Pancreas (tissue), 10 donors: ENCODE measurements at regions not wholly inside any gene's neighbourhood (a gene's known extent, or its start where the extent isn't known, plus 50 kb on each side); places are given as distances from the start of the nearest gene placed in this dataset.

Experiments
- ATAC-seq, 4 donors: fragments of 200-7000 bp; cut with Tn5 transposase; one replicate each; pipeline versions ENCODE4 v1.8.0 to v1.9.1; 2020; ENCODE audit warnings: mild to moderate bottlenecking in 4 of 4, moderate library complexity in 4 of 4
- DNase-seq, 6 donors: peaks; one replicate each; pipeline ENCODE4 v3.0.0-alpha.2; 2020
- FAIRE-seq: peaks from 2 replicates; lab custom pipeline; 2012; peaks lifted over from hg19 to GRCh38; lab: Jason Lieb, UNC
- H3K27ac ChIP-seq, 4 donors: fragments of 200-600 bp; sonication (generic); 1 replicate in 3 of 4; 2 replicates in 1 of 4; pipeline versions ENCODE4 v1.5.0 to v1.8.0; 2020
- H3K27me3 ChIP-seq, 4 donors: fragments of 200-600 bp; one replicate each; pipeline ENCODE4 v1.8.0; 2021
- H3K36me3 ChIP-seq, 3 donors: fragments of 200-600 bp; sonication (generic) in 1 of 3; one replicate each; pipeline versions ENCODE4 v1.5.0 to v1.8.0; 2020 to 2021
- H3K4me1 ChIP-seq, 3 donors: fragments of 200-600 bp; one replicate each; pipeline ENCODE4 v1.8.0; 2021
- H3K4me3 ChIP-seq, 4 donors: fragments of 200-600 bp; sonication (generic) in 2 of 4; one replicate each; pipeline versions ENCODE4 v1.5.0 to v1.8.0; 2020 to 2021
- H3K9me3 ChIP-seq, 4 donors: fragments of 200-600 bp; one replicate each; pipeline ENCODE4 v1.8.0; 2021
- CTCF ChIP-seq, 4 donors: fragments of 200-600 bp; sonication (generic) in 3 of 4; IDR thresholded peaks; one replicate each; pipeline versions ENCODE4 v1.5.0 to v1.8.0; 2021; ENCODE audit warnings: antibody characterized with exemption in 4 of 4
- WGBS, 2 donors: extraction: QIAGEN DNeasy Blood & Tissue Kit; methylation state at CpG; one replicate each; pipeline ENCODE4 v1.1.7; 2013; 5-methylcytosine and 5-hydroxymethylcytosine counted together
- intact Hi-C, 3 donors: fragments of 100-400 bp; cut with DNase I; formaldehyde crosslinking; loops; one replicate each; pipeline versions ENCODE4 v1.11.1 to v1.14.2; 2022
- donor health status: healthy with polysubstance abuse.
- donor health status: DM: no; HTN: no; CAD: no; lungs with moderate emphysema.
- donor health status: DM: no; HTN: no; CAD: no.
- donor health status: control.
- donor health status: control.
- donor health status: Bipolar disorder and iron deficiency.
- donor health status: DM: yes; HTN: yes; CAD: no.
- donor health status: DM: no; HTN: no; CAD: no.
- donor health status: DM: no; HTN: no; CAD: no.
- donor health status: DM: yes; HTN: yes; CAD: no.

- FAIRE-seq (no peak), DNase-seq (no peak), ATAC-seq (no peak)
- no peak for TF ChIP-seq CTCF (IDR thresholded peaks at IDR 0.05)
- Histone ChIP-seq H3K27ac (no peak overlapping the region), H3K4me3 (no peak overlapping the region), H3K36me3 (no peaks in the 10 kb centered on the region), H3K4me1 (no peaks in the 10 kb centered on the region), H3K27me3 (no peaks in the 10 kb centered on the region), H3K9me3 (no peaks in the 10 kb centered on the region)
- WGBS, 2 donors = 71 to 75% methylated on average over 3 of the region's 3 CpGs
- intact Hi-C loops = no loop called here
These were observed 160.6 kb upstream of the ARHGEF26 start for GRCh38 chr3:153960458-153961074.

- Histone ChIP-seq H3K4me3 (no peak overlapping the region), H3K4me1 (no peaks in the 10 kb centered on the region), H3K27ac (no peak overlapping the region), H3K9me3 (no peaks in the 10 kb centered on the region), H3K27me3 (no peaks in the 10 kb centered on the region), H3K36me3 (no peaks in the 10 kb centered on the region)
- FAIRE-seq (no peak), DNase-seq (no peak), ATAC-seq (peak in 1 of 4 donors; percentile 40)
- 40 to 48% methylated on average over 3 of the region's 3 CpGs for WGBS, 2 donors
- intact Hi-C loops = no loop called here
- no peak for TF ChIP-seq CTCF (IDR thresholded peaks at IDR 0.05)
These were observed 159.7 kb upstream of the ARHGEF26 start for GRCh38 chr3:153961494-153961893.

- H3K4me3 ChIP-seq = no peak overlapping the region
- no peaks in the 10 kb centered on the region for H3K4me1 ChIP-seq
- H3K27ac ChIP-seq = no peak overlapping the region
- TF ChIP-seq CTCF (IDR thresholded peaks at IDR 0.05) = no peak
- H3K27me3 ChIP-seq = no peaks in the 10 kb centered on the region
- no peak for DNase-seq
- WGBS, 2 donors = 32 to 34% methylated on average over 2 of the region's 2 CpGs
- no peaks in the 10 kb centered on the region for H3K9me3 ChIP-seq
- no peaks in the 10 kb centered on the region for H3K36me3 ChIP-seq
- no peak for ATAC-seq
- FAIRE-seq = no peak
- intact Hi-C loops = no loop called here
These were observed 158.2 kb upstream of the ARHGEF26 start for GRCh38 chr3:153963012-153963411.

GRCh38 chr3:153967260-153967659 is 153.9 kb upstream of the ARHGEF26 start:
- Histone ChIP-seq H3K4me3 (no peak overlapping the region), H3K27me3 (no peaks in the 10 kb centered on the region), H3K9me3 (no peaks in the 10 kb centered on the region), H3K36me3 (no peaks in the 10 kb centered on the region), H3K27ac (no peak overlapping the region), H3K4me1 (no peaks in the 10 kb centered on the region)
- 72 to 86% methylated on average over 2 of the region's 2 CpGs for WGBS, 2 donors
- FAIRE-seq (no peak), DNase-seq (no peak), ATAC-seq (no peak)
- intact Hi-C loops = no loop called here
- no peak for TF ChIP-seq CTCF (IDR thresholded peaks at IDR 0.05)

- Histone ChIP-seq H3K4me1 (no peaks in the 10 kb centered on the region), H3K4me3 (no peak overlapping the region), H3K27me3 (no peaks in the 10 kb centered on the region), H3K27ac (no peak overlapping the region), H3K36me3 (no peaks in the 10 kb centered on the region), H3K9me3 (no peaks in the 10 kb centered on the region)
- ATAC-seq = no peak
- intact Hi-C loops = no loop called here
- no peak for DNase-seq
- TF ChIP-seq CTCF (IDR thresholded peaks at IDR 0.05) = no peak
- FAIRE-seq = no peak
These were observed 151.1 kb upstream of the ARHGEF26 start for GRCh38 chr3:153970047-153970446.
